Peyer's patch (tissue), 4 donors: ENCODE measurements at regions not wholly inside any gene's neighbourhood (a gene's known extent, or its start where the extent isn't known, plus 50 kb on each side); places are given as distances from the start of the nearest gene placed in this dataset.

ENCODE experiments used
- DNase-seq, 3 donors: peaks; one replicate each; pipeline ENCODE4 v3.0.0-alpha.2; 2017 to 2019
- H3K27ac ChIP-seq, 4 donors: fragments of 200-600 bp; sonication (generic); one replicate each; pipeline ENCODE4 v1.5.1; 2016 to 2019
- H3K27me3 ChIP-seq, 2 donors: fragments of 200-600 bp; sonication (generic); one replicate each; pipeline ENCODE4 v1.5.1; 2019
- H3K36me3 ChIP-seq, 3 donors: fragments of 200-600 bp; sonication (generic); one replicate each; pipeline ENCODE4 v1.5.1; 2016 to 2019
- H3K4me1 ChIP-seq, 4 donors: fragments of 200-600 bp; sonication (generic); one replicate each; pipeline ENCODE4 v1.5.1; 2016 to 2019
- H3K4me3 ChIP-seq, 4 donors: fragments of 200-600 bp; sonication (generic); 1 replicate in 3 of 4; 2 replicates in 1 of 4; pipeline ENCODE4 v1.5.1; 2016 to 2019; ENCODE audit warnings: mild to moderate bottlenecking in 1 of 4
- H3K9me3 ChIP-seq, 4 donors: fragments of 200-600 bp; sonication (generic); one replicate each; pipeline ENCODE4 v1.5.1; 2016 to 2019; ENCODE audit warnings: mild to moderate bottlenecking in 1 of 4
- CTCF ChIP-seq, 6 experiments: fragments of 450-650 bp in 4 of 6; fragments of 200-600 bp in 2 of 6; sonication (generic) in 1 of 6; IDR thresholded peaks; one replicate each; pipeline ENCODE4 v1.5.1; 2017 to 2019; ENCODE audit warnings: antibody characterized with exemption in 6 of 6, mild to moderate bottlenecking in 3 of 6, moderate library complexity in 1 of 6
- POLR2A ChIP-seq, 2 donors: fragments of 450-650 bp; IDR thresholded peaks; one replicate each; pipeline ENCODE4 v1.5.1; 2017; ENCODE audit warnings: antibody characterized with exemption in 2 of 2, mild to moderate bottlenecking in 2 of 2, moderate library complexity in 2 of 2

- H3K4me1 ChIP-seq: no peaks in the 10 kb centered on the region
- TF ChIP-seq CTCF (IDR thresholded peaks at IDR 0.05): no peak
- no peak for TF ChIP-seq POLR2A (IDR thresholded peaks at IDR 0.05)
- no peak for DNase-seq
- H3K4me3 ChIP-seq: no peak overlapping the region
- H3K27ac ChIP-seq: no peak overlapping the region
- no peaks in the 10 kb centered on the region for H3K27me3 ChIP-seq
- H3K36me3 ChIP-seq: no peaks in the 10 kb centered on the region
- H3K9me3 ChIP-seq: no peaks in the 10 kb centered on the region
Observed at GRCh38 chr9:79208791-79209396, 362.9 kb upstream of the TLE4 start.

DNA sequence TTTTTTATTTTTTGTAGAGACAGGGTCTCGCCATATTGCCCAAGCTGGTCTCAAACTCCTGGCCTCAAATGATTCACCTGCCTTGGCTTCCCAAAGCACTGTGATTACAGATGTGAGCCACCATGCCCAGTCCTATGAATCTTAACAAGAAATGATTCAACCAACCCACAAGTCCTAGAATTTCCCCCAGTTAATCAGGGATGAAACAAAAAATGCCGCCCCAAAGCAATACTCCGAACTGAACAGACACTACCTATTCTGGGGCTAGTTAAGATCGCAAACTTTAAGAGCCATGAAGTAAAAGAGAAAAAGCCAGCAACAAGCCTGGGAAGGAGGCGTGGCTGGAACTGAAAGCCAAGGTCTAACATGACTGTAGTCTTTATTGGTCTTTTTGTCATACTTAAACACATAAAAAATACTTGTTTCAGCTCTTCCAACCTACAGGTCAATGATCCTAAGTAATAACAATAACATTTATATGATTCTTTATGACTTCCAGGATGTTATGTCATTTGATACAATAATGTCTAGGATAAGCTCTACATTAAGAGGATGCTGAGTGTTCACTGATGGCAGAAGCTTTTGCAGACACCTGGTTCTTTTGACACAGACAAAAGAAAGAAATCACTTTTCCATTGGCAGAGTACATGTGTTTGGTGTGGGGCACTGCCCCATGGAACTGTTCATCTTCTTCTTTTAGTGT, 361.1 kb upstream of the TLE4 start:
- TF ChIP-seq CTCF (IDR thresholded peaks at IDR 0.05) (no peak), POLR2A (IDR thresholded peaks at IDR 0.05) (no peak)
- no peak for DNase-seq
- H3K27me3 ChIP-seq: no peaks in the 10 kb centered on the region
- no peak overlapping the region for H3K27ac ChIP-seq
- no peaks in the 10 kb centered on the region for H3K4me1 ChIP-seq
- H3K9me3 ChIP-seq: no peaks in the 10 kb centered on the region
- H3K36me3 ChIP-seq: no peaks in the 10 kb centered on the region
- H3K4me3 ChIP-seq: no peak overlapping the region

DNA sequence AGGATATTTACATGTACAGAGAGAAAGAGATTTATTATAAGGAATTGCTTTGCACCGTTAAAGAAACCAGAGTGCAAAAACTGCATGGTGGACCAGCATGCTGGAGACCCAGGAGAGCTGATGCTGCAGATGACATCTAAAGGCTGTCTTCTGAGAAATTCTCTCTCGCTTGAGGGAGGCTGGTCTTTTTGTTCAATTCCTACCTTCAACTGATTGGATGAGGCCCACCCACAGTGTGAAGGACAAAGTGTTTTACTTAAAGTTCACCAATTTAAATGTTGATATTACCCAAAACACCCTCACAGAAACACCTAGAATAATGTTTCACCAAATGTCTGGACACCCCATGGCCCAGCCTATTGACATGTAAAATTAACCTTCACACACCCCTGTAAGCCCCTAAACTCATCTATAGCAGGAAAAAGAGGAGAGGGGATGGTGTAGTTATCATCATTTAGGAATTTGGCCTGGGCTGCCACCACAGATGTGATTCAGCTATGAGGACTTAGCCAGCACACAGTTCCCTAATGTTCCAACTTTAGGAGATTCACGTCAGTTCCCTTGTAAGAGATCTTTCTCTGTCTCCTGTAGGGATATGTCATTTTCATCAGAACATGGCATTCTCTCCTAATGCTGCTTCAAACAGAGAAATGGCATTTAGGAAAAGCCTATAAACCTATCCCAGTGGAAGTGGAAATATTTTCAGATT, 358.2 kb upstream of the TLE4 start:
- H3K4me1 ChIP-seq: no peaks in the 10 kb centered on the region
- H3K4me3 ChIP-seq: no peak overlapping the region
- H3K9me3 ChIP-seq: no peaks in the 10 kb centered on the region
- no peaks in the 10 kb centered on the region for H3K36me3 ChIP-seq
- TF ChIP-seq POLR2A (IDR thresholded peaks at IDR 0.05): no peak
- TF ChIP-seq CTCF (IDR thresholded peaks at IDR 0.05): no peak
- DNase-seq: no peak
- H3K27ac ChIP-seq: no peak overlapping the region
- no peaks in the 10 kb centered on the region for H3K27me3 ChIP-seq

DNA sequence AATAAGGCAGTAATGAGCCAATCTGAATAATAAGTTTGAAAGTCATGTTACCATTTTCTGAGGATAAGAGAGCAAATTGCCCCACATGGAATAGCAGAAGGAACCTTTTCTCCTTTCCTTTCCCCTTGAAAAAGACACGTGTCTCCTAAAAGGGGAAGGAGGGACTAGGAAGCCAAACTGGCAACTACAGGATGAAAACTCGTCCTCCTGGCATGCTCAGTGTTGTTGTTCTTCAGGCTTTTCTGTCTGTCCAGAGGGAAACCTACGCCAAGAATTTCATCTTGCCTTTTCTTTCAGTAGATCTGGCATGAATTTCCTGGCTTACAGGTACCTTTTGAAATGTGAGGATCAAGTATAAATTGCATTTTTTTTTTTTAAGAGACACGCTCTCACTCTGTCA, 355.9 kb upstream of the TLE4 start:
- Histone ChIP-seq H3K4me3 (no peak overlapping the region), H3K27ac (no peak overlapping the region), H3K27me3 (no peaks in the 10 kb centered on the region), H3K9me3 (no peaks in the 10 kb centered on the region), H3K36me3 (no peaks in the 10 kb centered on the region), H3K4me1 (no peaks in the 10 kb centered on the region)
- no peak for DNase-seq
- no peak for TF ChIP-seq CTCF (IDR thresholded peaks at IDR 0.05)
- TF ChIP-seq POLR2A (IDR thresholded peaks at IDR 0.05): no peak

DNA sequence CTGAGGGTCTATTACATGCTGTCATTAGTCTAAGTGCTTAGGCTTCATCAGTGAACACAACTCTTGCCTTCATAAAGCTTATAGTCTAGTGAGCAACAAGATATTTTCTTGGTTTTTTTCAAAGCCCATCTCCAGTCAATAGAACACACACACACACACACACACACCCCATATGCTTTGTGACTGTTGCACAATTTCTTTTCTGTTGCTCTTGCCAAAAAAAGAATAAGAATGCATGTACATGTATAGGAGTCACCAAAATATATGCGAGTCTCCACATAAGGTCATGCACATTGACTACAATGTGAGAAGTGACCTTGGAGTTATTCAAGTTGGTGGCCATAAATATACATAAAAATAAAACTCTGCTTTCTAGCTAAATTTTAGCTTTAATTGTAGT, 351.5 kb upstream of the TLE4 start:
- Histone ChIP-seq H3K36me3 (no peaks in the 10 kb centered on the region), H3K9me3 (no peaks in the 10 kb centered on the region), H3K4me3 (no peak overlapping the region), H3K27me3 (no peaks in the 10 kb centered on the region), H3K27ac (no peak overlapping the region), H3K4me1 (no peaks in the 10 kb centered on the region)
- no peak for DNase-seq
- TF ChIP-seq CTCF (IDR thresholded peaks at IDR 0.05) (no peak), POLR2A (IDR thresholded peaks at IDR 0.05) (no peak)
